NCI-H345 treated with DMSO at 0.1 percent for 48 hours (cell line): ENCODE measurements at regions not wholly inside any gene's neighbourhood (a gene's known extent, or its start where the extent isn't known, plus 50 kb on each side); places are given as distances from the start of the nearest gene placed in this dataset.
"Not testable (repeated sequence)": the region's sequence is repeated elsewhere in the genome, so short reads cannot be mapped to it uniquely, and the experiment has no call there.

Experiments used
- DNase-seq: peaks from one replicate; lab custom pipeline; 2025; ENCODE audit not compliant: unreplicated experiment; lab: John Stamatoyannopoulos, UW

GRCh38 chr22:47884775-47885174 lies 1122.3 kb downstream of the TBC1D22A start:
- no peak for DNase-seq

GRCh38 chr22:47884200-47884599 lies 1121.8 kb downstream of the TBC1D22A start:
- DNase-seq, result no peak

GRCh38 chr22:47883757-47884156 lies 1121.3 kb downstream of the TBC1D22A start:
- DNase-seq, result no peak

GRCh38 chr22:47879346-47879745 lies 1116.9 kb downstream of the TBC1D22A start:
- no peak for DNase-seq

GRCh38 chr22:47878460-47878859 lies 1116.0 kb downstream of the TBC1D22A start:
- DNase-seq, result no peak

- DNase-seq, result no peak
Measured at GRCh38 chr22:47872761-47873535, 1110.5 kb downstream of the TBC1D22A start.

GRCh38 chr22:47865626-47866025 lies 1103.2 kb downstream of the TBC1D22A start:
- no peak for DNase-seq

GRCh38 chr22:47862394-47862793 lies 1099.9 kb downstream of the TBC1D22A start:
- no peak for DNase-seq

- not testable (repeated sequence) for DNase-seq
Measured at GRCh38 chr22:47860907-47861306, 1098.5 kb downstream of the TBC1D22A start.

- DNase-seq, result no peak
Measured at GRCh38 chr22:47859881-47860525, 1097.6 kb downstream of the TBC1D22A start.

GRCh38 chr22:47858773-47859306 lies 1096.4 kb downstream of the TBC1D22A start:
- no peak for DNase-seq

- DNase-seq, result no peak
Measured at GRCh38 chr22:47854680-47855079, 1092.2 kb downstream of the TBC1D22A start.

GRCh38 chr22:47854251-47854650 lies 1091.8 kb downstream of the TBC1D22A start:
- no peak for DNase-seq

- no peak for DNase-seq
Measured at GRCh38 chr22:47853750-47854149, 1091.3 kb downstream of the TBC1D22A start.

- DNase-seq, result no peak
Measured at GRCh38 chr22:47851586-47851985, 1089.1 kb downstream of the TBC1D22A start.

GRCh38 chr22:47850644-47851151 lies 1088.2 kb downstream of the TBC1D22A start:
- DNase-seq, result no peak

GRCh38 chr22:47849576-47849975 lies 1087.1 kb downstream of the TBC1D22A start:
- DNase-seq, result no peak

- no peak for DNase-seq
Measured at GRCh38 chr22:47848184-47848920, 1085.9 kb downstream of the TBC1D22A start.

- peak; percentile 9 for DNase-seq
Measured at GRCh38 chr22:47847131-47847890, 1084.9 kb downstream of the TBC1D22A start.

GRCh38 chr22:47846206-47846605 lies 1083.8 kb downstream of the TBC1D22A start:
- no peak for DNase-seq

GRCh38 chr22:47842119-47842518 lies 1079.7 kb downstream of the TBC1D22A start:
- no peak for DNase-seq
